KMS-11 (cell line): ENCODE measurements at regions not wholly inside any gene's neighbourhood (a gene's known extent, or its start where the extent isn't known, plus 50 kb on each side); places are given as distances from the start of the nearest gene placed in this dataset.

ENCODE experiments used
- H2AFZ ChIP-seq: fragments of 200-600 bp; sonication (generic); 2 replicates; pipeline ENCODE4 v1.6.1; 2016; ENCODE audit warnings: antibody characterized with exemption, mixed run types, low read depth
- H3K27ac ChIP-seq: fragments of 200-600 bp; sonication (generic); 2 replicates; pipeline ENCODE4 v1.6.1; 2016; ENCODE audit warnings: mild to moderate bottlenecking, mixed run types
- H3K27me3 ChIP-seq: fragments of 200-600 bp; sonication (generic); 2 replicates; pipeline ENCODE4 v1.6.1; 2017; ENCODE audit warnings: mild to moderate bottlenecking, low read depth, mixed run types, moderate library complexity; ENCODE audit not compliant: insufficient read depth
- H3K36me3 ChIP-seq: fragments of 200-600 bp; sonication (generic); 2 replicates; pipeline ENCODE4 v1.6.1; 2017; ENCODE audit warnings: mild to moderate bottlenecking, mixed run types; ENCODE audit not compliant: insufficient read depth
- H3K4me1 ChIP-seq: fragments of 200-600 bp; sonication (generic); 2 replicates; pipeline ENCODE4 v1.6.1; 2016; ENCODE audit warnings: mild to moderate bottlenecking, low read depth, mixed run types; ENCODE audit not compliant: poor library complexity, severe bottlenecking
- H3K4me2 ChIP-seq: fragments of 200-600 bp; sonication (generic); 2 replicates; pipeline ENCODE4 v1.7.0; 2016; ENCODE audit warnings: mild to moderate bottlenecking, mixed run types
- H3K4me3 ChIP-seq: fragments of 200-600 bp; sonication (generic); IDR thresholded peaks from 2 replicates; pipeline ENCODE4 v1.6.1; 2017; ENCODE audit warnings: low read depth, low read length, mixed read lengths; ENCODE audit not compliant: insufficient read depth
- H3K79me2 ChIP-seq: fragments of 200-600 bp; sonication (generic); 2 replicates; pipeline ENCODE4 v1.6.1; 2016; ENCODE audit warnings: low read depth, mixed run types; ENCODE audit not compliant: insufficient read depth
- H3K9ac ChIP-seq: fragments of 200-600 bp; sonication (generic); 2 replicates; pipeline ENCODE4 v1.6.1; 2016; ENCODE audit warnings: mild to moderate bottlenecking, mixed run types
- H4K20me1 ChIP-seq: fragments of 200-600 bp; sonication (generic); 2 replicates; pipeline ENCODE4 v1.6.1; 2016; ENCODE audit warnings: mild to moderate bottlenecking, mixed run types; ENCODE audit not compliant: insufficient read depth
- TF ChIP-seq, protein P1 (sequence below): fragments of 200-600 bp; sonication (generic); conservative IDR thresholded peaks from 2 replicates; pipeline ENCODE4 v1.6.1; 2017; ENCODE audit warnings: low read depth, mild to moderate bottlenecking, antibody characterized with exemption, low read length, moderate library complexity, mixed read lengths

DNA sequence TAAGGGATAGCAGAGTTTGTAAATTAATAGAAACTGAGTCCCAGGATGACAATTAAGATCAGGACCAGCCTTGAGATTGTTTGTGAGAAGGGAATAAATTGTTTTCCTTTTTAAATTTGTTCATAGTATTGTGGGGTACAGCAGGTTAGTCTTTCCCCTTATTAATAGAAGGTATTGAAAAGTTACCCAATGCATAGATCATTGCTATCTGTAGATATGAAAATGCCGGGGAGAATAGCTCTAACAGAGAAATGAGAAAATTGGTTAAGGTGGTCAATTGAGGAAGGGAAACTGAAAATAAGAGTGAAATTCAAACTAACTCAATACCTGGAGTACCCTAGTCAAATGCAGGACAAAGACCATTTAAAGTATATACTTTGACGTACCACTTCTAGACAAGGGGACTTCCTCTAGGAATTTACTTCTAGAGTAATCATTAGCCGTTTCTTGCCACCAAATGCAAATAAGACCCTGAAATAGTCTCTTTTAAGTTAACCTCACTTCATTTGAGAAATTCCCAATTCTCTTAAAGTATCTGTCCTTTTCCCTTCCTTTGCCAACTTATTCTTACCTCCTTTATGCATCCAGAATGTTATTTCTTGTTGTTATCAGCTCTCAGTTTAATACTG, 1224.4 kb upstream of the LRRTM1 start:
- H3K36me3 ChIP-seq: no peaks in the 10 kb centered on the region
- no peaks in the 10 kb centered on the region for H4K20me1 ChIP-seq
- no peak overlapping the region for H3K27ac ChIP-seq
- H2AFZ ChIP-seq: no peak overlapping the region
- TF ChIP-seq, protein P1, sequence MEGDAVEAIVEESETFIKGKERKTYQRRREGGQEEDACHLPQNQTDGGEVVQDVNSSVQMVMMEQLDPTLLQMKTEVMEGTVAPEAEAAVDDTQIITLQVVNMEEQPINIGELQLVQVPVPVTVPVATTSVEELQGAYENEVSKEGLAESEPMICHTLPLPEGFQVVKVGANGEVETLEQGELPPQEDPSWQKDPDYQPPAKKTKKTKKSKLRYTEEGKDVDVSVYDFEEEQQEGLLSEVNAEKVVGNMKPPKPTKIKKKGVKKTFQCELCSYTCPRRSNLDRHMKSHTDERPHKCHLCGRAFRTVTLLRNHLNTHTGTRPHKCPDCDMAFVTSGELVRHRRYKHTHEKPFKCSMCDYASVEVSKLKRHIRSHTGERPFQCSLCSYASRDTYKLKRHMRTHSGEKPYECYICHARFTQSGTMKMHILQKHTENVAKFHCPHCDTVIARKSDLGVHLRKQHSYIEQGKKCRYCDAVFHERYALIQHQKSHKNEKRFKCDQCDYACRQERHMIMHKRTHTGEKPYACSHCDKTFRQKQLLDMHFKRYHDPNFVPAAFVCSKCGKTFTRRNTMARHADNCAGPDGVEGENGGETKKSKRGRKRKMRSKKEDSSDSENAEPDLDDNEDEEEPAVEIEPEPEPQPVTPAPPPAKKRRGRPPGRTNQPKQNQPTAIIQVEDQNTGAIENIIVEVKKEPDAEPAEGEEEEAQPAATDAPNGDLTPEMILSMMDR: no peak
- H3K27me3 ChIP-seq: no peaks in the 10 kb centered on the region
- no peaks in the 10 kb centered on the region for H3K79me2 ChIP-seq
- no peak overlapping the region for H3K4me3 ChIP-seq
- H3K4me1 ChIP-seq: no peaks in the 10 kb centered on the region
- no peak overlapping the region for H3K9ac ChIP-seq
- no peak overlapping the region for H3K4me2 ChIP-seq

DNA sequence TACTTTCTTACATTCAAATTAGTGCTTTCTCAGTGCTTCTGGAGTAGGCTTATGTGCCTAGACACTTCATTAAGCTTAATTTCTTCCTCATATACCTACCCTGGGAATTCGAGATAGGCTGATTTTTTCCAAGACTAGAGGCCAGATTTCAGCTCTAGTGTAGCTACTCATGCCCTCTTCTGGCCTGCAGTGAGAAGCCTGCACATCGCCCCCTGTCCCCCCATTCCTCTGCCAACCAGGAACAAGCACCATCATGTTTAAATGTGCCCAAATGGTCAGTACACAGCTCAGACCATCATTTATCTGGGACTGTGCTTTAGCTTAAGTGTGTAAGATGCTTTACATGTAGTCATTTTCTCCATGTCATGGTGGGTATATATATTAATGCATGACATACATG, 1218.8 kb upstream of the LRRTM1 start:
- Histone ChIP-seq H3K27me3 (no peaks in the 10 kb centered on the region), H3K4me3 (no peak overlapping the region), H3K9ac (no peak overlapping the region), H3K36me3 (no peaks in the 10 kb centered on the region), H3K4me2 (no peak overlapping the region), H3K79me2 (no peaks in the 10 kb centered on the region), H3K4me1 (no peaks in the 10 kb centered on the region), H4K20me1 (no peaks in the 10 kb centered on the region), H3K27ac (no peak overlapping the region), H2AFZ (no peak overlapping the region)
- TF ChIP-seq, protein P1: no peak

DNA sequence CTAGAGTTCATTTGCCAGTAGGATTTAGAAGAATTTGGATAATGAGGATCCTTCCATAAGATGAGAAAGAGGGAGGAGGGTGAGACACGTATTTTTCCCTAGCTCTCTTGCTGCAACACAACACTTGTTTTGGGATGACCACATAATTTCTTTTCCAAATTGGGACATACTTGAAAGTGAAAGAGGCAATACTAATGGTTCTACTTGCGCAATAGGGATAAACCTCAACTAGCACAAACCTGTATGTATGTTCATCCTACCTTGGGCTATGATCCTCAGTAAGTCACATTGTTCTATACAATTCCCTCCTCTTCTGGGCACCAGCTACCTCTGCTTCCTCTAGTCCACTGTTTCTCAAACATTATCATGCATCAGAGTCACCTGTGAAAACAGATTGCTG, 1208.8 kb upstream of the LRRTM1 start:
- Histone ChIP-seq H4K20me1 (no peaks in the 10 kb centered on the region), H2AFZ (no peak overlapping the region), H3K27me3 (no peaks in the 10 kb centered on the region), H3K4me2 (no peak overlapping the region), H3K27ac (no peak overlapping the region), H3K36me3 (no peaks in the 10 kb centered on the region), H3K9ac (no peak overlapping the region), H3K4me3 (no peak overlapping the region), H3K4me1 (no peaks in the 10 kb centered on the region), H3K79me2 (no peaks in the 10 kb centered on the region)
- TF ChIP-seq, protein P1: no peak

DNA sequence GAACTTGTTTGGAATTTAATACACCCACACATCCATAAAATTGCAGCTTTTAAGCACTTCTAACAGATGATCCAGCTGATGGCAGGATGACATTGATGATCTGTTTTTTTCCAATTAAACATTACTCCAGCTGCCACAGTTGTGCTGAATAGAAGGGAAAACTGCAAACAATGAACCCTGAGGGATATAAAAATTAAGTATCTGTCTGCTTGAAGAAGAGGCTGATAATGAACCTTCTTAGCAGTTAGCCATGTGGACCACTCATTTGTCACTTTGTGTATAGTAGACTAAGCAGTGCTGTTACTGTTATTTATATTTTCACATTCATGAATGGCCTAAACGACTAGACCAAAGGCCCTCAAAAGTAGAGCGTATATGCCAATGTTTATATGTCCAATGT, 1201.0 kb upstream of the LRRTM1 start:
- Histone ChIP-seq H3K27ac (no peak overlapping the region), H3K9ac (no peak overlapping the region), H3K27me3 (no peaks in the 10 kb centered on the region), H3K79me2 (no peaks in the 10 kb centered on the region), H3K4me3 (no peak overlapping the region), H3K4me2 (no peak overlapping the region), H3K36me3 (no peaks in the 10 kb centered on the region), H4K20me1 (no peaks in the 10 kb centered on the region), H2AFZ (no peak overlapping the region), H3K4me1 (no peaks in the 10 kb centered on the region)
- TF ChIP-seq, protein P1: no peak
